ENCODE measurements at regions not wholly inside any gene's neighbourhood (a gene's known extent, or its start where the extent isn't known, plus 50 kb on each side); places are given as distances from the start of the nearest gene placed in this dataset.

GRCh38 chr2:185347445-185347844 is 391.2 kb upstream of the FSIP2 start:
- TF ChIP-seq POLR2A (IDR thresholded peaks at IDR 0.05; ENCODE audit: low read length): no peak
- TF ChIP-seq GATA1 (IDR thresholded peaks at IDR 0.05; ENCODE audit: low read depth, low read length): no peak
